NCI-H2227 treated with DMSO at 0.1 percent for 48 hours (cell line): ENCODE measurements at regions not wholly inside any gene's neighbourhood (a gene's known extent, or its start where the extent isn't known, plus 50 kb on each side); places are given as distances from the start of the nearest gene placed in this dataset.

Experiments
- DNase-seq: peaks from one replicate; lab custom pipeline; 2025; lab: John Stamatoyannopoulos, UW

DNA sequence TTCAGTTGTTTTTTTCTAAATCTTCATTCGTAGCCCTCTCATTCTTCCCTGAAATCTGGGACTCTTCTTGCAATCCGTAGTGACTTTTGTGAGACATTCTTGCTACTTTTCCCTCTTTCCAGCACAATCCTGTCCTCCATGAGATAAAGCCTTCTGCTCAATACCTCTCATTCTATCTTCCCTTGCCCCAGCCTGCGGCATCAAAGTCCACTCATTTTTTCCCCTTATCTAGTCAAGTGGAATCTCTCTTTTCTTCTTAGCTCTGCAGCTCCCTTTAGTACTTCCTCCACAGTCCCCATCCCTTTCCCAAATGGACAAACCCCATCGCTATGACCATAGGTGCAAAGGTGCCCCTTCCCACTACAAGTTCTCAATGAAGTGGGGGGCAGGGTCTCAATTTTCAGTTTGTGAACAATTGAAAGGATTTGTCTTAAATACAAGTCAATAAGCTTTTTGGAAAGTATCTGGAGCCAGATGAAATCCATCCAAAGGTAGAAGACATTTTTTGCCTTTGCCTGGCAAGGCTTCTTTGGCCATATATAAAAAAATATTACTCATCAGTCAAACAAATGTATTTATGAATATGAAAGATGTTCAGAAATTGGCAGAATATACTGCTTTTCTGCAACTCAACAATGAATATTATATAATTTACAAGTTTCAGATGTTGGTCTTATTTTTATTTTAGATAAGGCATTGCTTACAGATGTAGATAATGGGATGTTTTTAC is 179.4 kb downstream of the SNAPC1 start:
- DNase-seq, result no peak

DNA sequence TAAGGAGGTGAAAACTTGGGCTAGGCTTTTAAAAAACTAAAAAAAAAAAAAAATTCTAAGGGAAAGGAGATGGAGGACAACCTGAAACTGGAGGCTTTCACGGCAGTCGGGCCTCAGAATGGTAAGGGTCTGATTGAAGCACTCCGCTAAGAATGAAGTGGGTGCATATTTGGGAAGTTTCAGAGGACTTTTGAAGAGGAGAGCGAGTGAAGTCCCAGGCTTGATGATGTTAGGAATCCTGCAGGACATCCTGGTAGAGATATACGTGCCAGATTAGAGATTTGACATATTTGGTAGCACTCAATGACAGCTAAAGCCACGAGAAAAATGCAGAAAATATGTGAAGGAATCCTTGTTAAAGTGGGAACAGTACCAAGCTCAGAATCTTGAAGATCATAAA is 186.2 kb downstream of the SNAPC1 start:
- DNase-seq, result no peak

GRCh38 chr14:61950340-61950739 is 188.1 kb downstream of the SNAPC1 start:
- no peak for DNase-seq

DNA sequence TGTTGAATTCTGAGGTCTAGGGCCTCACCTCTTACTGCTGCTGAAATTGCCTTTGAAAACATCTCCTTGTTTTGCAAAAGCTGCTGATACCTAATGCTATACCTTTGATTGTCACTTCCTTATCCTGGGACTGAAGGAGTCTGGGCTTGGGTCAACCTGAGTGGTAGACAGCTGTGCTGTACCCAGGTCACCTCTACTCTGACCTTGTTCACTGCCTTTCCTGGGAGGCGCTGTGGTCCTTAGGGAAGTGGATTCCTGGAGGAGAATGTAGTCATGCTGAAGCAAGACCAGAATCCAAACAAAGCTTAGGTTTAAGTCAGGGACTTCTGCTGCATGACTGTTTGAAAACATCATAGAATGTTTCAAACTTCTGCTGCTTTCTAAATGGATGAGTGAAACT is 191.4 kb downstream of the SNAPC1 start:
- DNase-seq, result no peak

DNA sequence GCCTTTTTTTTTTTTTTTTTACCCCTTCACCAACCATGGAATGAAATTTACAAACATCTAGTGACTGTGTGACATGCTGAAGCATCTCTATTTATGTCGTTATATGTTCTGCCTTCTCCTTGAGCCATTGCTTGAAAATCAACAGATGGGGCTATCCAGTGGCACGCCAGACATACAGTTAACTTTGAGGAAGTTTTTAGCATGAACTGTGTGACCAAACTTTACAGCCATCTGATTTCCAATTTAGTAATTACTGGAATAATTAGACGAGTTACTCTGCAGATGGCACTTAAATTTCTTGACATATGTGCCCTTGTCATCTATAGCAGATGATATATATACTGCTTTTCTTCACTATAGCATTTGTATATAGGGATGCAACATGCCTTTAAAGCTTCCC is 192.1 kb downstream of the SNAPC1 start:
- no peak for DNase-seq

DNA sequence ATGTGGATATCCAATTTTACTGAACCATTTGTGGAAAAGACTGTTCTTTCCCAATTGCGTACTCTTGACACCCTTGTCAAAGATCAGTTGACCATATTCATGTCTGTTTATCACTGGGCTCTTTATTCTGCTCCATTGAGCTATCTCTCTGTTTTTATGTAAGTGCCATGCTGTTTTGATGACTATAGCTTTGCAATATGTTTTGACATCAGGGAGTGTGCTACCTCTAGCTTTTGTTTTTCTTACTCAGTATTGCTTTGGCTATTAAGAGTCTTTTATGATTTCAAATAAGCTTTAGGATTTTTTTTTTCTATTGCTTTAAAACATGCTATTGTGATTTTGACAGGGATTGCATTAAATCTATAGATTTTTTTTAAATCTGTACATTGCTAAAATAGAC is 194.3 kb downstream of the SNAPC1 start:
- DNase-seq, result no peak

DNA sequence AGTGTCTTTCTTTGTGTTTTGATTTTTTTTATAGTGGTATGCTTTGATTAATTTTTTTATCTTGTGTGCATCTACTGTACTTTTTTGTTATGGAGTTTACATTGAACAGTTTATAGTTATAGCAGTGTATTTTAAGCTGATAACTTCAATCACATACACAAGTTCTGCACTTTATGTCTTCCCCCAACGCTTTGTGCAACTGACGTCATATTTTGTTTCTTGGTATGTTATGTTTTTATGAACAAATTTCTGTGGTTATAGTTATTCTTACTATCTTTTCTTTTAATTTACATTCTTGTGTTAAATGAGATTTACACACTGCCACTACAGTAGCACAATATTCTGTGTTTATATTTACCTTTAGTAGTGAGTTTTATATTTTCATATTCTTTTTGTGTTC is 197.1 kb downstream of the SNAPC1 start:
- DNase-seq, result no peak

- DNase-seq, result no peak
Observed at GRCh38 chr14:61961369-61961768, 199.1 kb downstream of the SNAPC1 start.

GRCh38 chr14:61963926-61964325 is 201.7 kb downstream of the SNAPC1 start:
- DNase-seq, result no peak

DNA sequence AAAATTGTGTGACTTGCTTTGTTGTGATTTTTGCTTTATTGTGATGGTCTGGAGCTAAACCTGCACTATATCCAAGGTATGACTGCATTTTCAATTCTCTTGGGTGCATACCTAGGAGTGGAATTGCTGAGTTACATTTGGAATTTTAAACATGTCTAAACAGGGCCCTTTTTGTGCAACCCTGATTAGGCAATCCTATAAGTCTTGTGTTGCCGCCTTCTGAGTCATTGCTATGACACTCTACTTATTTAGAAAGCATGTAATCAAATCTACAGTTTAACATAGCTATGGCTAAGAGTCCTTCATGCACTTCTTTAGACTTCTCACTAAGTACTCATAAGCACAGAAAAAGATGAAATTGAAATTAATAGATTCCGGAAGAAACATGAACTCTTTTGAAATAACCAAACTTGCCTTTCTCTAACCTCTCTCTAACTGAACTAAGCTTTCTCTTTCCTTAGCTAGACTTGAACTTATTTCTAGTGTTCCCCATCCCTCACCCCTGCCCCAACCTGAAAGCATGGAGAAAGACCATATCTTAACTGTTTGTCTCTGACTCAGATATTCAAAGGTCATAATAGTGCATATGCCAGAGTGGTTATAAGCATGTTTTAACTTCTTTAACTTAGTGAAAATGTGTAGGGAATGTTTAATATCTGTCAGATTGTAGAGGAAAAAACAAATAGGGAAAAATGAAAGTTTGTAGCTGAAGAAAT is 203.0 kb downstream of the SNAPC1 start:
- DNase-seq, result no peak

DNA sequence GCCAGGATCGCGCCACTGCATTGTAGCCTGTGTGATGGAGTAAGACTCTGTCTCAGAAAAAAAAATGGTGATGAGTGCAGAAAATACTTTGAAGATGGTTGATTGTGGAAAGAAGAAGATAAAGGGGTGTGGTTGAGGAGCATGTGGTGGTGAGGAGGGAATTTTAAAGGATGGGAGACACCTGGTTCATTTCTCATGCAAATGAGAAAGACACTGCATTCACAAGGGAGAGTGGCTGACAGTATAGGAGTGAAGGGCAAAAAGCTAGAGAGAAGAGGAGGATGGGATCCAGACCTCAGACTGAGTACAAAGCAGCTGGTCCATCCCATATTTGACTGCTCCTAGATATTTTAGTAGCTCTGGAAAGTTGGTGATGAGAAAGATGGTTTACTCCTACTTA is 206.0 kb downstream of the SNAPC1 start:
- DNase-seq, result no peak

DNA sequence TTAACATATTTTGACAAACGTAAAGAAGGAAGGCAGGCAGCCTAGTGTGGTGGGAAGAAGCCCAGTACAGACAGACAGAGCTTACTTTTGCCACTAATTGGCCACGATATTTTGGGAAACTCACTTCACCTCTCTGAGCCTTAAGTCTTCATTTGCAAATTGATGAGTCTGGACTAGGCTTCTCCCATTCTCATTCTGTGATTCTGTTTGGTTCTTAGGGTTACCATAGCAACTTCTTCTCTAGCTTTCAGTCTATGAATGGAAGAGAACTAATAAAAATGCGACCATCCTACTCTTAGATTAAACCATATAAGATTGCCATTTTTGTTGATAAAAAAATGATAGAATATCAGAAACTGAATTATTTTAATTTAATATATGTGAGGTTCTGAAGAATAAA is 210.5 kb downstream of the SNAPC1 start:
- no peak for DNase-seq

GRCh38 chr14:61973981-61974380 is 211.8 kb downstream of the SNAPC1 start:
- DNase-seq, result no peak

GRCh38 chr14:61977217-61977616 is 215.0 kb downstream of the SNAPC1 start:
- DNase-seq, result no peak

- DNase-seq, result no peak
Observed at GRCh38 chr14:61988240-61988639, 226.0 kb downstream of the SNAPC1 start.

DNA sequence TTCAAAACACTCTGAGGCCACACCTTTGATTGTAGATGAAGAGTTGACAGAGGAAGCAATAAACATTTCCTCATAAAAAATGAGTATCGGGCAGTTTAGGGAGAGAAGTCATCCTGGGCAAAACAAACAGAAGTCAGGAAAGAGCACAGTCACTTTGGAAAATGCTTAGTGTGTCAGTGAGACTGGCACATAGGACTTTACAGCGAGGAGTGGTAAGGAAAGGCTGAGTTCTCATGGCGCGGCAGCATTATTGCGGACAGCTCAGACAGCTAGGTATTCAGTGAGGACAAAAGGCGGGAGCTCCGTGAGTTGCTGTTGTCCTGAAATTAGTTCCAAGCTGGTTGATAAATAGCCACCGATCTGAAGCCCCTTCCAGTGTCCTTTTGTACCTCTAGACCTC is 229.9 kb downstream of the SNAPC1 start:
- DNase-seq, result no peak

- no peak for DNase-seq
Observed at GRCh38 chr14:61992926-61993325, 230.7 kb downstream of the SNAPC1 start.

- DNase-seq, result no peak
Observed at GRCh38 chr14:61994589-61994988, 232.4 kb downstream of the SNAPC1 start.

DNA sequence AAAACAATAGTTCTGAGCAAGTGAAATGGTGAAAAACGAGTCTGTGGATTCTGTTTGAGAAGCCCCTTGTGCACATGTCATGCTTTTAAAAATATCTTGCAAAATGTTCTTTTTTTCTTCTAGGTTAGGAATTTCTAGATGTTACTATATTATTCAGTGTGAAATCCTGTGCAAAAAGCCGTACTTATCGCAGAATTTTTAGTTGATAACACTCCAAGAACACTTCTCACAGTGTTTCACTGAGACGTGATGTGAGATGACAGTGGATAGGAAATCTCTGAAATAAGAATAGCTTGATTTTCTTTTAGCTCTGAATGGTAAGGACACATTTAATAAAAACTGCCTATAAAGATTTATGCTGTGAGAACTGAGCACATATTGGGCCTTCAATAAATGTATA is 234.5 kb downstream of the SNAPC1 start:
- no peak for DNase-seq

DNA sequence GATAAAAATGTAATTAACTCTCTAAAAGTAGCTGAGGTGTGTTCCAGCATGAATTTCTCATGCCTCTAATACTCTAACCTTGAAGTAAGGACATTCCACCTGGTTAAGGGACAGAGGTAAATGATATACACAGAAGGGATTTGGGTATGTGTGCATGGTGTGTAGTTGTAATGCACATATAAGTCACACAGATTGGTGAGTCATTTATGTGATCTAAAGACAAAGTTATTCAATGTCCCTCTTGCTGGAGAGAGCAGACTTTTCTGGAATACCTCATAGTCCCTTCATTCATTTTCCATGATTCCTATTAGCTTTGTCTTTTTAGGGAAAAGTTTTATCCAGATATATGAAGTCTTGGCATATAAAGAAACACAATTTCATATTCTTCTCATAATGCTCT is 234.9 kb downstream of the SNAPC1 start:
- DNase-seq, result no peak

DNA sequence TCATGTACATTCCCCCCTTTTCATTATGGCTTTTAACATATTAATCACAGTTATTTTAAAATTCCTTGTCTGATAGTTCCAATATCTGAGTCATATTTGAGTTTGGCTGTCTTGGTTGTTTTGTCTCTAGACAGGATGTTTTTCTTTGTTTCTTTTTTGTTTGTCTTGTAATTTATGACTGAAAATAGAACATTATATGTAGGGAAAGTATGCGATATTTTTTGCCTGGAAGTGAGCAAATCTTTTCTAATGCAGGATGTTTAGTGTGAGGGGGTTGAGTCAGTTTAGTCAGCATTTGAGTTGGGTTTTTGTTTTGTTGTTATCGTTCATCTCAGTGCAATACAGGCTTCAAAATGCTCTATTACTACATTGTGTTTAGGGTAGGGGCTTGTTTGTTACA is 239.7 kb downstream of the SNAPC1 start:
- no peak for DNase-seq

GRCh38 chr14:62002642-62003041 is 240.4 kb downstream of the SNAPC1 start:
- no peak for DNase-seq

DNA sequence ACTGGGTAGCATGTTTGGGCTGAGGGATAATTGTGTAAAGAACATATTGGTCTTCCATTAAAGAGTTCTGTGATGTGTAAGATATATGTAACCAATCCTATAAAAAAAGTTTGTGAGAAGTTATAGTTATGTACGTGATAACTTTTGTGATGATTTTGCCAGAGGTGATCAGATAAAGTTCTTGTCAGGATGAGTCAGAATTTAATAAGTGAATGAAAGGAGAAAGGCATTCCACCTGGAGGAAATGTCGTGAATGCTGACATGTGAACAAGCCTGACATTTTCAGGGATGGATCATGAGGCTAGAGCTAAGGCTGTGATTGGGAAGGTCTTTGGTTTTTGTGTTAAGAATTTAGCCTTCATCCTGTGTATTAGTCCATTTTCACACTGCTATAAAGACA is 241.5 kb downstream of the SNAPC1 start:
- no peak for DNase-seq
